ENCODE measurements at regions not wholly inside any gene's neighbourhood (a gene's known extent, or its start where the extent isn't known, plus 50 kb on each side); places are given as distances from the start of the nearest gene placed in this dataset.

DNA sequence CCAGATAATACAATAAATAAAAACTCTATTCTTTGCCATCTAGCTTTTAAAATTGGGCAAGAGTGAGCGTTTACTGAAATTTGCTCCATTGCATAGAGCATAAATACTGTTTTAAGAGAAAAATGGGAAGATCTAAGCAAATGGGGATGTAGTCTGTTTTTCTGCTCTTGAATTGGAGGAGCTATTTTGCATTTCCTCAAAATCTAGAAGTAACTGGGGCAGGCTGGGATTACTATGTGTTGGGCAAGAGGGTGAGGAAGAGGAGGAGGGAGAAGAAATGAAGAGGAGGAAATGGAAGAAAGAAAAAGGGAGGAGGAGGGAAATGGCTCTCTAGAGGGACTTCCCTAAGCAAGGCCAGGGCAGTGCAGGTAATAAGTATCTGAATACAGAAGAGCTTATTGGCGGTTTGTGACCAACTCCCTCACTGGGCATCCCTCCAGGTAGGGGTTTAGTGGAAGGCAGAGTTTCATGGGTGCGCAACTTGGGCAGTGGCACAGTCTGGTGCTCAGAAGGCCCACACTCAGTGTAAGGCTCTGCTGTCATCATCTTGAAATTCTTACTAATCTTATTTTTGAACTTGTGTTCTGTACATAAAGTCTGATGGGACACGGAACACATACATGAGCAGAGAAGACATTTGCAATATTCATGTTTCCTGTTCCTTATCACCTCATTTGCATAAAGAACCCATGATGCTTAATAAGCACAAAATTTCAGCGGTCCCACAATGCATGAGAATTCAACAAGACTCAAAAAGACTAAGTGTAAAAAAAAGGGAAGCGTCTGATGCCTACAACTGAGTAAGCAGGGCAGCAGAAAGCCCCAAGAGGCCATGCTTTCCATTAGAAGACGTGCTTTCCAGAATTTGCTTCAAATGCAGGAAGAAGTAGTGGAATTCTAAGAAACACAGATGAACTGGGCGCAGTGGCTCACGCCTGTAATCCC, 116.9 kb downstream of the EVX1 start:
- H3K4me3 Mint-ChIP-seq (ENCODE audit: unreplicated experiment) = no peak overlapping the region
- H3K9me3 Mint-ChIP-seq (ENCODE audit: unreplicated experiment) = no peaks in the 10 kb centered on the region
- H3K27ac Mint-ChIP-seq (ENCODE audit: unreplicated experiment) = no peak overlapping the region
- no peaks in the 10 kb centered on the region for H3K36me3 Mint-ChIP-seq (ENCODE audit: low read depth, unreplicated experiment)
- TF ChIP-seq, protein P1, sequence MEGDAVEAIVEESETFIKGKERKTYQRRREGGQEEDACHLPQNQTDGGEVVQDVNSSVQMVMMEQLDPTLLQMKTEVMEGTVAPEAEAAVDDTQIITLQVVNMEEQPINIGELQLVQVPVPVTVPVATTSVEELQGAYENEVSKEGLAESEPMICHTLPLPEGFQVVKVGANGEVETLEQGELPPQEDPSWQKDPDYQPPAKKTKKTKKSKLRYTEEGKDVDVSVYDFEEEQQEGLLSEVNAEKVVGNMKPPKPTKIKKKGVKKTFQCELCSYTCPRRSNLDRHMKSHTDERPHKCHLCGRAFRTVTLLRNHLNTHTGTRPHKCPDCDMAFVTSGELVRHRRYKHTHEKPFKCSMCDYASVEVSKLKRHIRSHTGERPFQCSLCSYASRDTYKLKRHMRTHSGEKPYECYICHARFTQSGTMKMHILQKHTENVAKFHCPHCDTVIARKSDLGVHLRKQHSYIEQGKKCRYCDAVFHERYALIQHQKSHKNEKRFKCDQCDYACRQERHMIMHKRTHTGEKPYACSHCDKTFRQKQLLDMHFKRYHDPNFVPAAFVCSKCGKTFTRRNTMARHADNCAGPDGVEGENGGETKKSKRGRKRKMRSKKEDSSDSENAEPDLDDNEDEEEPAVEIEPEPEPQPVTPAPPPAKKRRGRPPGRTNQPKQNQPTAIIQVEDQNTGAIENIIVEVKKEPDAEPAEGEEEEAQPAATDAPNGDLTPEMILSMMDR (IDR thresholded peaks at IDR 0.05; ENCODE audit: unreplicated experiment) = no peak
- DNase-seq (ENCODE audit: low spot score) = no peak
- peaks cover 1% of the 10 kb centered on the region for H3K27me3 Mint-ChIP-seq (ENCODE audit: unreplicated experiment)
- peaks cover 8% of the 10 kb centered on the region for H3K4me1 Mint-ChIP-seq (ENCODE audit: unreplicated experiment)

DNA sequence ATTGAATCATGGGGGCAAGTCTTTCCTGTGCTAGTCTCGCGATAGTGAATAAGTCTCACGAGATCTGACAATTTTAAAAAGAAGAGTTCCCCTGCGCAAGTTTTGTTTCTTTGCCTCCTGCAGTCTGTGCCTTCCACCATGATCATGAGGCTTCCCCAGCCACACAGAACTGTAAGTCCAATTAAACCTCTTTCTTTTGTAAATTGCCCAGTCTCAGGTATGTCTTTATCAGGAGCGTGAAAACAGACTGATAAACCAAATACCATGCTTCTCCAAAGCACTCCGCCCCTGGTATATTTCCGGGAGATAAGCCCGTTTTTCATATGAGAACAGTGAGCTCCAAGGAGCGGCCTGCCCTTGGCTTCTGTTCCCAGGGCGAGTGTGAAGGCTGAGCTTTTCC, 118.9 kb downstream of the EVX1 start:
- no peak for DNase-seq (ENCODE audit: low spot score)
- no peak overlapping the region for H3K4me3 Mint-ChIP-seq (ENCODE audit: unreplicated experiment)
- H3K4me1 Mint-ChIP-seq (ENCODE audit: unreplicated experiment) = peaks cover 8% of the 10 kb centered on the region
- peaks cover 1% of the 10 kb centered on the region for H3K27me3 Mint-ChIP-seq (ENCODE audit: unreplicated experiment)
- no peak overlapping the region for H3K27ac Mint-ChIP-seq (ENCODE audit: unreplicated experiment)
- TF ChIP-seq, protein P1 (IDR thresholded peaks at IDR 0.05; ENCODE audit: unreplicated experiment) = no peak
- no peaks in the 10 kb centered on the region for H3K9me3 Mint-ChIP-seq (ENCODE audit: unreplicated experiment)
- H3K36me3 Mint-ChIP-seq (ENCODE audit: low read depth, unreplicated experiment) = no peaks in the 10 kb centered on the region

DNA sequence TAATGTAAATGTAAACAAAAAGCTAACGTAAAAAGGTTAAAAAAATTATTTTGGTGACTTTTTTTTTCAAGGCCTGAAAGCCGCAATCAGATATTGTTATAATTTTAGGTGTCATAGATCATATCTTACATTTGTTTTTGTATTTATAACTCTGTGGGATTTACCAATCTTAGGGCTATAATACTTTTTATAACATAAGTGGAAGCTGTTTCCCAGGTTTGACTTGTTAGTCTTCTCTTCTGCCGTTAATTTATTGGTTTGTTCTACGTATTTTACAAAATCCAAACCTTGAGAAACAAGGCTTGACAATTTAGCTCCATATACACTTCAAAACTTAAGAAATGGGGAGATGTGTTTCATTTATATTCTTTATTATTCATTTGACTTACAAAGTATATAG, 119.4 kb downstream of the EVX1 start:
- no peak for DNase-seq (ENCODE audit: low spot score)
- no peaks in the 10 kb centered on the region for H3K9me3 Mint-ChIP-seq (ENCODE audit: unreplicated experiment)
- TF ChIP-seq, protein P1 (IDR thresholded peaks at IDR 0.05; ENCODE audit: unreplicated experiment) = no peak
- no peak overlapping the region for H3K4me3 Mint-ChIP-seq (ENCODE audit: unreplicated experiment)
- no peaks in the 10 kb centered on the region for H3K36me3 Mint-ChIP-seq (ENCODE audit: low read depth, unreplicated experiment)
- peaks cover 1% of the 10 kb centered on the region for H3K27me3 Mint-ChIP-seq (ENCODE audit: unreplicated experiment)
- H3K4me1 Mint-ChIP-seq (ENCODE audit: unreplicated experiment) = peaks cover 8% of the 10 kb centered on the region
- no peak overlapping the region for H3K27ac Mint-ChIP-seq (ENCODE audit: unreplicated experiment)

DNA sequence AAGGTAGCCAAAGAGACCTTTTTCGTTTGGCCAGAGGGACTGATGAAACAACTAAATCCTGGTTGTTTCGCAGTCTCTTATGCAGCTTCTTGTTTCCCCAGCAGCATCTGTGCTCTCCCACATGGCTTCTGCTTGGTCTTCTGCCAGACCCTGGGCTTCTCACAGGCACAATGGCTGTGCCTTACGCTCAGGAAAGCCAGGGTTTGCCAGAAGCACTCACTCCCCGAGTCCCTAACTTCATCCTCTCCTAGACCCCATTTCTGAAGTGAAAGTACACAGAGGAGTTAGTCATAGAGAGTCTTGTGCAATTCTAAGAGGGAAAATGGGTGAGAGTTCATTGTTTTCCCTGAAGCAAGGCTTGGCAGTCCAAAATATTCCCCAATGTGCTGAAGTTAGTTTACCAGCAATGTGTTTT, 121.7 kb downstream of the EVX1 start:
- no peak for DNase-seq (ENCODE audit: low spot score)
- Mint-ChIP-seq H3K9me3 (ENCODE audit: unreplicated experiment) (no peaks in the 10 kb centered on the region), H3K36me3 (ENCODE audit: low read depth, unreplicated experiment) (no peaks in the 10 kb centered on the region), H3K27me3 (ENCODE audit: unreplicated experiment) (peaks cover 1% of the 10 kb centered on the region), H3K27ac (ENCODE audit: unreplicated experiment) (no peak overlapping the region), H3K4me3 (ENCODE audit: unreplicated experiment) (no peak overlapping the region), H3K4me1 (ENCODE audit: unreplicated experiment) (peaks cover 4% of the 10 kb centered on the region)
- TF ChIP-seq, protein P1 (IDR thresholded peaks at IDR 0.05; ENCODE audit: unreplicated experiment) = no peak
